K562 (cell line): ENCODE measurements at regions not wholly inside any gene's neighbourhood (a gene's known extent, or its start where the extent isn't known, plus 50 kb on each side); places are given as distances from the start of the nearest gene placed in this dataset.

Experiments used
- CCAR2 ChIP-seq: fragments of 200-400 bp; formaldehyde crosslinking; IDR thresholded peaks from 2 replicates; pipeline ENCODE4 v1.6.1; 2017; ENCODE audit warnings: mild to moderate bottlenecking, low read depth, low read length
- DACH1 ChIP-seq: fragments of 450-650 bp; IDR thresholded peaks from 2 replicates; pipeline ENCODE4 v1.6.1; 2018; ENCODE audit not compliant: partially characterized antibody
- GTF2A2 ChIP-seq: IDR thresholded peaks from 2 replicates; pipeline ENCODE4 v1.6.1; 2016; ENCODE audit warnings: mild to moderate bottlenecking, missing genetic modification characterization, missing compliant biosample characterization
- KLF1 ChIP-seq: fragments of 450-650 bp; IDR thresholded peaks from 2 replicates; pipeline ENCODE4 v1.6.1; 2016; ENCODE audit warnings: missing genetic modification characterization, missing compliant biosample characterization
- MED1 ChIP-seq: sonication (generic); formaldehyde crosslinking; IDR thresholded peaks from 2 replicates; pipeline ENCODE4 v1.8.1; 2023; ENCODE audit warnings: missing genetic modification reagents, borderline replicate concordance
- MEIS2 ChIP-seq: fragments of 450-650 bp; IDR thresholded peaks from 2 replicates; pipeline ENCODE4 v1.6.1; 2014; ENCODE audit warnings: mild to moderate bottlenecking; ENCODE audit not compliant: partially characterized antibody
- RAD21 ChIP-seq, 2 experiments: fragments of 250-450 bp in 1 of 2; fragments of 450-650 bp in 1 of 2; sonication (Bioruptor Pico) in 1 of 2; formaldehyde crosslinking in 1 of 2; IDR thresholded peaks in 1 of 2; conservative IDR thresholded peaks in 1 of 2; 2 replicates each; pipeline versions ENCODE4 v1.4.0 to v1.8.0; 2020 to 2022; ENCODE audit warnings: mild to moderate bottlenecking in 2 of 2, moderate library complexity in 1 of 2
- SAFB ChIP-seq: fragments of 200-400 bp; formaldehyde crosslinking; IDR thresholded peaks from 2 replicates; pipeline ENCODE4 v1.6.1; 2017; ENCODE audit warnings: low read depth, low read length, borderline replicate concordance
- XRCC5 ChIP-seq: fragments of 200-400 bp; formaldehyde crosslinking; IDR thresholded peaks from 2 replicates; pipeline ENCODE4 v1.6.1; 2017; ENCODE audit warnings: low read depth, mild to moderate bottlenecking, low read length
- ZNF165 ChIP-seq: fragments of 250-450 bp; sonication (Bioruptor Pico); IDR thresholded peaks from 2 replicates; pipeline ENCODE4 v1.4.0; 2020; ENCODE audit warnings: borderline replicate concordance
- ZNF184 ChIP-seq: sonication (generic); formaldehyde crosslinking; IDR thresholded peaks from 2 replicates; pipeline ENCODE4 v1.5.0; 2020; ENCODE audit warnings: missing genetic modification reagents
- ZNF316 ChIP-seq: fragments of 450-650 bp; IDR thresholded peaks from 2 replicates; pipeline ENCODE4 v1.6.1; 2016
- TF ChIP-seq, protein P1 (sequence below): fragments of 250-450 bp; sonication (Bioruptor Pico); IDR thresholded peaks from 2 replicates; pipeline ENCODE4 v1.5.0; 2021; ENCODE audit warnings: mild to moderate bottlenecking, borderline replicate concordance
- TF ChIP-seq, protein P2 (sequence below): IDR thresholded peaks from 2 replicates; pipeline ENCODE4 v1.6.1; 2012; ENCODE audit warnings: low read depth, low read length, improper control_type of control experiment, borderline replicate concordance
- TF ChIP-seq, protein P3 (sequence below): sonication (generic); formaldehyde crosslinking; IDR thresholded peaks from 2 replicates; pipeline ENCODE4 v1.9.0; 2022; ENCODE audit warnings: mild to moderate bottlenecking, missing genetic modification reagents
- TF ChIP-seq, protein P4 (sequence below): fragments of 200-400 bp; formaldehyde crosslinking; IDR thresholded peaks from 2 replicates; pipeline ENCODE4 v1.6.1; 2017; ENCODE audit warnings: mild to moderate bottlenecking, low read depth, low read length, moderate library complexity
- TF ChIP-seq, protein P5 (sequence below): fragments of 450-650 bp; formaldehyde crosslinking; conservative IDR thresholded peaks from 2 replicates; pipeline ENCODE4 v1.4.0; 2022; ENCODE audit warnings: mild to moderate bottlenecking, missing genetic modification characterization
- TF ChIP-seq, protein P6 (sequence below): sonication (generic); formaldehyde crosslinking; IDR thresholded peaks from 2 replicates; pipeline ENCODE4 v1.8.1; 2022; ENCODE audit warnings: missing genetic modification reagents

DNA sequence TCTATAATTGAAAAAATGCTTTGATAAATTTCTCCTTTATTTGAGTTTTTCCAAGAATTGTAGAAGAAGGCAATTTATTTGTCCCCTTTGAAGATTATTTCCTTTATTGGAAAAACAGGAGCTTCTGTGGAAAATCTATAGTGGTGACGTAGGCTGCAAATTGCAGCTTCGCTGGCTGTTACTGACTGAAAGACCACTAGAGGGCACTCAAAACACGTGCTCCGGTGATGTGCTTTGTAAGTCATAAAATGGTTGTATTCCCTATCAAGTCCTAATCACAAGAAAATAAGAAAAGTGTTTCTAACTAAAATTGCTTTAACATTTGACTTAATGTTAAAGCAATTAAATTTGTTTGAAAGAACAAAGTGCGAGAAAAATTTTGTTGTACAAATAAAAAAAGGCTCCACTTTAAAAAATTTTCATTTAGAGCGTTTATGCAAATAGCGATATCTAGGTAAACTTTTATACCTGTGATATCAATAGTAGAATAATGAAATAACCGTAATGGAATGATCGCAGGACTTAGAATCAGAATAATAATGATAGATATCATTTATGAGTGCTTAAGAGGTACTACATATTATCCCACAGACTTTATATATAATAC, 638.2 kb upstream of the SPRY2 start (continued):
- TF ChIP-seq, protein P1, sequence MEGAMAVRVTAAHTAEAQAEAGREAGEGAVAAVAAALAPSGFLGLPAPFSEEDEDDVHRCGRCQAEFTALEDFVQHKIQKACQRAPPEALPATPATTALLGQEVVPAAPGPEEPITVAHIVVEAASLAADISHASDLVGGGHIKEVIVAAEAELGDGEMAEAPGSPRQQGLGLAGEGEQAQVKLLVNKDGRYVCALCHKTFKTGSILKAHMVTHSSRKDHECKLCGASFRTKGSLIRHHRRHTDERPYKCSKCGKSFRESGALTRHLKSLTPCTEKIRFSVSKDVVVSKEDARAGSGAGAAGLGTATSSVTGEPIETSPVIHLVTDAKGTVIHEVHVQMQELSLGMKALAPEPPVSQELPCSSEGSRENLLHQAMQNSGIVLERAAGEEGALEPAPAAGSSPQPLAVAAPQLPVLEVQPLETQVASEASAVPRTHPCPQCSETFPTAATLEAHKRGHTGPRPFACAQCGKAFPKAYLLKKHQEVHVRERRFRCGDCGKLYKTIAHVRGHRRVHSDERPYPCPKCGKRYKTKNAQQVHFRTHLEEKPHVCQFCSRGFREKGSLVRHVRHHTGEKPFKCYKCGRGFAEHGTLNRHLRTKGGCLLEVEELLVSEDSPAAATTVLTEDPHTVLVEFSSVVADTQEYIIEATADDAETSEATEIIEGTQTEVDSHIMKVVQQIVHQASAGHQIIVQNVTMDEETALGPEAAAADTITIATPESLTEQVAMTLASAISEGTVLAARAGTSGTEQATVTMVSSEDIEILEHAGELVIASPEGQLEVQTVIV (CRISPR knock-in tag) = no peak
- TF ChIP-seq, protein P2, sequence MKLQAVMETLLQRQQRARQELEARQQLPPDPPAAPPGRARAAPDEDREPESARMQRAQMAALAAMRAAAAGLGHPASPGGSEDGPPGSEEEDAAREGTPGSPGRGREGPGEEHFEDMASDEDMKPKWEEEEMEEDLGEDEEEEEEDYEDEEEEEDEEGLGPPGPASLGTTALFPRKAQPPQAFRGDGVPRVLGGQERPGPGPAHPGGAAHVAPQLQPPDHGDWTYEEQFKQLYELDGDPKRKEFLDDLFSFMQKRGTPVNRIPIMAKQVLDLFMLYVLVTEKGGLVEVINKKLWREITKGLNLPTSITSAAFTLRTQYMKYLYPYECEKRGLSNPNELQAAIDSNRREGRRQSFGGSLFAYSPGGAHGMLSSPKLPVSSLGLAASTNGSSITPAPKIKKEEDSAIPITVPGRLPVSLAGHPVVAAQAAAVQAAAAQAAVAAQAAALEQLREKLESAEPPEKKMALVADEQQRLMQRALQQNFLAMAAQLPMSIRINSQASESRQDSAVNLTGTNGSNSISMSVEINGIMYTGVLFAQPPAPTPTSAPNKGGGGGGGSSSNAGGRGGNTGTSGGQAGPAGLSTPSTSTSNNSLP = no peak
- TF ChIP-seq ZNF165 (CRISPR knock-in tag) (no peak), CCAR2 (no peak), XRCC5 (no peak), ZNF316 (no peak), SAFB (no peak), MEIS2 (no peak), ZNF184 (CRISPR knock-in tag) (no peak), DACH1 (no peak), KLF1 (no peak), RAD21 (CRISPR knock-in tag; conservative IDR thresholded peaks at IDR 0.05 in 1 of 2, IDR thresholded peaks at IDR 0.05 in 1 of 2) (peak; percentile 32 to 50; a peak in 3 of 4 replicates), MED1 (CRISPR knock-in tag) (no peak), GTF2A2 (tag) (no peak)
- TF ChIP-seq, protein P3, sequence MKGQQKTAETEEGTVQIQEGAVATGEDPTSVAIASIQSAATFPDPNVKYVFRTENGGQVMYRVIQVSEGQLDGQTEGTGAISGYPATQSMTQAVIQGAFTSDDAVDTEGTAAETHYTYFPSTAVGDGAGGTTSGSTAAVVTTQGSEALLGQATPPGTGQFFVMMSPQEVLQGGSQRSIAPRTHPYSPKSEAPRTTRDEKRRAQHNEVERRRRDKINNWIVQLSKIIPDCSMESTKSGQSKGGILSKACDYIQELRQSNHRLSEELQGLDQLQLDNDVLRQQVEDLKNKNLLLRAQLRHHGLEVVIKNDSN (CRISPR knock-in tag) = no peak
- TF ChIP-seq, protein P4, sequence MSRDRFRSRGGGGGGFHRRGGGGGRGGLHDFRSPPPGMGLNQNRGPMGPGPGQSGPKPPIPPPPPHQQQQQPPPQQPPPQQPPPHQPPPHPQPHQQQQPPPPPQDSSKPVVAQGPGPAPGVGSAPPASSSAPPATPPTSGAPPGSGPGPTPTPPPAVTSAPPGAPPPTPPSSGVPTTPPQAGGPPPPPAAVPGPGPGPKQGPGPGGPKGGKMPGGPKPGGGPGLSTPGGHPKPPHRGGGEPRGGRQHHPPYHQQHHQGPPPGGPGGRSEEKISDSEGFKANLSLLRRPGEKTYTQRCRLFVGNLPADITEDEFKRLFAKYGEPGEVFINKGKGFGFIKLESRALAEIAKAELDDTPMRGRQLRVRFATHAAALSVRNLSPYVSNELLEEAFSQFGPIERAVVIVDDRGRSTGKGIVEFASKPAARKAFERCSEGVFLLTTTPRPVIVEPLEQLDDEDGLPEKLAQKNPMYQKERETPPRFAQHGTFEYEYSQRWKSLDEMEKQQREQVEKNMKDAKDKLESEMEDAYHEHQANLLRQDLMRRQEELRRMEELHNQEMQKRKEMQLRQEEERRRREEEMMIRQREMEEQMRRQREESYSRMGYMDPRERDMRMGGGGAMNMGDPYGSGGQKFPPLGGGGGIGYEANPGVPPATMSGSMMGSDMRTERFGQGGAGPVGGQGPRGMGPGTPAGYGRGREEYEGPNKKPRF = no peak
- TF ChIP-seq, protein P5, sequence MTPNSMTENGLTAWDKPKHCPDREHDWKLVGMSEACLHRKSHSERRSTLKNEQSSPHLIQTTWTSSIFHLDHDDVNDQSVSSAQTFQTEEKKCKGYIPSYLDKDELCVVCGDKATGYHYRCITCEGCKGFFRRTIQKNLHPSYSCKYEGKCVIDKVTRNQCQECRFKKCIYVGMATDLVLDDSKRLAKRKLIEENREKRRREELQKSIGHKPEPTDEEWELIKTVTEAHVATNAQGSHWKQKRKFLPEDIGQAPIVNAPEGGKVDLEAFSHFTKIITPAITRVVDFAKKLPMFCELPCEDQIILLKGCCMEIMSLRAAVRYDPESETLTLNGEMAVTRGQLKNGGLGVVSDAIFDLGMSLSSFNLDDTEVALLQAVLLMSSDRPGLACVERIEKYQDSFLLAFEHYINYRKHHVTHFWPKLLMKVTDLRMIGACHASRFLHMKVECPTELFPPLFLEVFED (CRISPR knock-in tag) = no peak
- TF ChIP-seq, protein P6, sequence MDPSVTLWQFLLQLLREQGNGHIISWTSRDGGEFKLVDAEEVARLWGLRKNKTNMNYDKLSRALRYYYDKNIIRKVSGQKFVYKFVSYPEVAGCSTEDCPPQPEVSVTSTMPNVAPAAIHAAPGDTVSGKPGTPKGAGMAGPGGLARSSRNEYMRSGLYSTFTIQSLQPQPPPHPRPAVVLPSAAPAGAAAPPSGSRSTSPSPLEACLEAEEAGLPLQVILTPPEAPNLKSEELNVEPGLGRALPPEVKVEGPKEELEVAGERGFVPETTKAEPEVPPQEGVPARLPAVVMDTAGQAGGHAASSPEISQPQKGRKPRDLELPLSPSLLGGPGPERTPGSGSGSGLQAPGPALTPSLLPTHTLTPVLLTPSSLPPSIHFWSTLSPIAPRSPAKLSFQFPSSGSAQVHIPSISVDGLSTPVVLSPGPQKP = no peak
